Astrocyte (in vitro differentiated cells and primary cell): ENCODE measurements at regions not wholly inside any gene's neighbourhood (a gene's known extent, or its start where the extent isn't known, plus 50 kb on each side); places are given as distances from the start of the nearest gene placed in this dataset.

Source experiments
- DNase-seq: peaks from one replicate; pipeline ENCODE4 v3.0.0-alpha.2; 2010; ENCODE audit warnings: low read depth
- FAIRE-seq: peaks from 2 replicates; lab custom pipeline; 2011; peaks lifted over from hg19 to GRCh38; lab: Jason Lieb, UNC
- H2AFZ ChIP-seq: 2 replicates; pipeline ENCODE4 v1.6.0; 2012; ENCODE audit warnings: low read depth, low read length, inconsistent platforms
- H3K27ac ChIP-seq: 2 replicates; pipeline ENCODE4 v1.5.1; 2011; ENCODE audit warnings: low read depth, low read length, inconsistent platforms
- H3K27me3 ChIP-seq: 2 replicates; pipeline ENCODE4 v1.6.0; 2011; ENCODE audit warnings: low read length, inconsistent platforms; ENCODE audit not compliant: insufficient read depth
- H3K36me3 ChIP-seq: 2 replicates; pipeline ENCODE4 v1.5.1; 2011; ENCODE audit warnings: low read length, inconsistent platforms; ENCODE audit not compliant: insufficient read depth
- H3K4me1 ChIP-seq: 2 replicates; pipeline ENCODE4 v1.5.1; 2011; ENCODE audit warnings: low read length, inconsistent platforms; ENCODE audit not compliant: insufficient read depth
- H3K4me2 ChIP-seq: 2 replicates; pipeline ENCODE4 v1.6.0; 2012; ENCODE audit warnings: low read length, inconsistent platforms
- H3K4me3 ChIP-seq: 2 replicates; pipeline ENCODE4 v1.5.1; 2011; ENCODE audit warnings: low read depth, mild to moderate bottlenecking, low read length, inconsistent platforms; ENCODE audit not compliant: insufficient read depth
- H3K79me2 ChIP-seq: 2 replicates; pipeline ENCODE4 v1.6.0; 2012; ENCODE audit warnings: mild to moderate bottlenecking, low read length, inconsistent platforms; ENCODE audit not compliant: insufficient read depth
- H3K9ac ChIP-seq: 2 replicates; pipeline ENCODE4 v1.6.0; 2012; ENCODE audit warnings: mild to moderate bottlenecking, low read length, inconsistent platforms
- H3K9me3 ChIP-seq: 2 replicates; pipeline ENCODE4 v1.5.1; 2012; ENCODE audit warnings: low read depth, mild to moderate bottlenecking, low read length, inconsistent platforms; ENCODE audit not compliant: insufficient read depth
- H4K20me1 ChIP-seq: 2 replicates; pipeline ENCODE4 v1.6.0; 2012; ENCODE audit warnings: low read length, inconsistent platforms; ENCODE audit not compliant: insufficient read depth
- H3K27ac Mint-ChIP-seq: one replicate; pipeline ENCODE4 v1.8.0; 2021; ENCODE audit warnings: mild to moderate bottlenecking, mixed read lengths; ENCODE audit not compliant: unreplicated experiment
- H3K27me3 Mint-ChIP-seq: one replicate; pipeline ENCODE4 v1.8.0; 2021; ENCODE audit warnings: low read depth, mixed read lengths; ENCODE audit not compliant: unreplicated experiment
- H3K36me3 Mint-ChIP-seq: one replicate; pipeline ENCODE4 v1.8.0; 2021; ENCODE audit warnings: low read depth, mixed read lengths; ENCODE audit not compliant: unreplicated experiment
- H3K4me1 Mint-ChIP-seq: one replicate; pipeline ENCODE4 v1.8.0; 2021; ENCODE audit warnings: low read depth, mixed read lengths; ENCODE audit not compliant: unreplicated experiment
- H3K4me3 Mint-ChIP-seq: one replicate; pipeline ENCODE4 v1.8.0; 2021; ENCODE audit warnings: mild to moderate bottlenecking, moderate library complexity, mixed read lengths; ENCODE audit not compliant: unreplicated experiment
- H3K9me3 Mint-ChIP-seq: one replicate; pipeline ENCODE4 v1.8.0; 2021; ENCODE audit warnings: mild to moderate bottlenecking, mixed read lengths; ENCODE audit not compliant: unreplicated experiment
- CTCF ChIP-seq: IDR thresholded peaks from 2 replicates; pipeline ENCODE4 v1.5.1; 2011; ENCODE audit warnings: low read depth, mild to moderate bottlenecking, inconsistent platforms, low read length, moderate library complexity; ENCODE audit not compliant: insufficient read depth
- EZH2 ChIP-seq: IDR thresholded peaks from 2 replicates; pipeline ENCODE4 v1.6.1; 2012; ENCODE audit warnings: mild to moderate bottlenecking, low read length, inconsistent platforms; ENCODE audit not compliant: insufficient read depth

GRCh38 chr9:27933210-27934025 lies 360.1 kb upstream of the C9orf72 start:
- H3K27ac ChIP-seq = no peak overlapping the region
- no peak overlapping the region for H3K4me3 ChIP-seq
- H3K4me3 Mint-ChIP-seq = no peak overlapping the region
- H3K79me2 ChIP-seq = no peaks in the 10 kb centered on the region
- H3K4me2 ChIP-seq = no peak overlapping the region
- no peaks in the 10 kb centered on the region for H3K9me3 ChIP-seq
- no peak overlapping the region for H3K27ac Mint-ChIP-seq
- H3K36me3 ChIP-seq = no peaks in the 10 kb centered on the region
- H3K9me3 Mint-ChIP-seq = no peaks in the 10 kb centered on the region
- H4K20me1 ChIP-seq = no peaks in the 10 kb centered on the region
- FAIRE-seq (no peak), DNase-seq (no peak)
- no peak overlapping the region for H2AFZ ChIP-seq
- no peaks in the 10 kb centered on the region for H3K27me3 Mint-ChIP-seq
- H3K27me3 ChIP-seq = no peaks in the 10 kb centered on the region
- H3K4me1 Mint-ChIP-seq = no peaks in the 10 kb centered on the region
- TF ChIP-seq EZH2 (no peak), CTCF (no peak)
- no peaks in the 10 kb centered on the region for H3K4me1 ChIP-seq
- no peak overlapping the region for H3K9ac ChIP-seq
- no peaks in the 10 kb centered on the region for H3K36me3 Mint-ChIP-seq

DNA sequence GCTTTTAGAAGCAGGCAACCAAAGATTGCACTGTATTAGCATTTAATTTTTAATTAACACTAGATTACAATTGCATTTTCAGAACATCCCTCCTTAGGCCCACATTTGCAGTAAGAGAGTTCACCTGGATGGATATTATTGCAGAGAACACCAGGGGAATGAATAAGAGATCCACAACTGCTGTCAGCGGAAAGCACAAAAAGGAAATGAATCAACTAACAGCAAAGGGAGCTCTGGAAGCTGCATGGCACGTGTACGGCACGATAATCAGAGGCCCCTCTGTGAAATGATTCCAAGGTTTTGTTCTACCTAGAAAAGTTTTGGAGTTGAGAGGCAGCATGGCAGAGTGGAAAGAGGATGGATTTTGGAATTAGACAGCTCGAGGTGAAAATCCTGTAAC lies 361.2 kb upstream of the C9orf72 start:
- H3K4me3 Mint-ChIP-seq = no peak overlapping the region
- Histone ChIP-seq H4K20me1 (no peaks in the 10 kb centered on the region), H3K36me3 (no peaks in the 10 kb centered on the region), H3K4me3 (no peak overlapping the region), H3K9me3 (no peaks in the 10 kb centered on the region), H3K27ac (no peak overlapping the region), H3K4me2 (no peak overlapping the region), H3K9ac (no peak overlapping the region), H3K4me1 (no peaks in the 10 kb centered on the region), H3K27me3 (no peaks in the 10 kb centered on the region), H3K79me2 (no peaks in the 10 kb centered on the region), H2AFZ (no peak overlapping the region)
- FAIRE-seq (no peak), DNase-seq (no peak)
- no peak overlapping the region for H3K27ac Mint-ChIP-seq
- H3K27me3 Mint-ChIP-seq = no peaks in the 10 kb centered on the region
- peaks cover 3% of the 10 kb centered on the region for H3K4me1 Mint-ChIP-seq
- no peaks in the 10 kb centered on the region for H3K36me3 Mint-ChIP-seq
- no peaks in the 10 kb centered on the region for H3K9me3 Mint-ChIP-seq
- TF ChIP-seq EZH2 (no peak), CTCF (no peak)

DNA sequence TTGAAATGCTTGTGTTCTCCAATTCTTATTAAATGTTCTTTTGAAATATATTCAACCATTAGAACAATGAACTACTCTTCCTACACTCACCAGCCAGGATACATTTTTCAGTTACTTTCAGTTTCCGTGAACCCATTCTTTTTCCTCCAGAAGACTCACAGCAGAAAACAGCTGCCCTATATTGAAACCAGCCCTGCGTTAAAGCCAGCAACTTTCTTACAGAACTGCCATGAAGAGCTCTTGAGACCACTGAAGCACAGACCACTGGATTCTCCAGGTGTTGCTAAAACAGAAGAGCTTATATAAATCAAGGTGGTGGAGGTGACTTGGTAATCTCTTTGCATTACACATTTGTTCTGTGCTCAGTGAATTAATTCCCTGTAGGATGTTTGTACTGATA lies 365.9 kb upstream of the C9orf72 start:
- Histone ChIP-seq H3K27me3 (no peaks in the 10 kb centered on the region), H4K20me1 (no peaks in the 10 kb centered on the region), H3K9ac (no peak overlapping the region), H3K4me1 (no peaks in the 10 kb centered on the region), H3K36me3 (no peaks in the 10 kb centered on the region), H3K9me3 (no peaks in the 10 kb centered on the region), H3K27ac (no peak overlapping the region), H3K79me2 (no peaks in the 10 kb centered on the region), H3K4me2 (no peak overlapping the region), H2AFZ (no peak overlapping the region), H3K4me3 (no peak overlapping the region)
- H3K27ac Mint-ChIP-seq = no peak overlapping the region
- H3K27me3 Mint-ChIP-seq = no peaks in the 10 kb centered on the region
- H3K4me1 Mint-ChIP-seq = peaks cover 9% of the 10 kb centered on the region
- TF ChIP-seq EZH2 = no peak
- TF ChIP-seq CTCF = no peak
- no peak overlapping the region for H3K4me3 Mint-ChIP-seq
- DNase-seq = no peak
- FAIRE-seq = no peak
- H3K9me3 Mint-ChIP-seq = no peaks in the 10 kb centered on the region
- H3K36me3 Mint-ChIP-seq = no peaks in the 10 kb centered on the region
